Testis (tissue), 2 donors: ENCODE measurements at regions not wholly inside any gene's neighbourhood (a gene's known extent, or its start where the extent isn't known, plus 50 kb on each side); places are given as distances from the start of the nearest gene placed in this dataset.

Experiments
- DNase-seq: peaks from one replicate; pipeline ENCODE4 v3.0.0-alpha.2; 2019
- H3K27ac ChIP-seq, 2 donors: fragments of 200-600 bp; sonication (generic); one replicate each; pipeline ENCODE4 v1.5.1; 2019
- H3K27me3 ChIP-seq: fragments of 200-600 bp; sonication (generic); one replicate; pipeline ENCODE4 v1.5.1; 2019
- H3K36me3 ChIP-seq: fragments of 200-600 bp; sonication (generic); one replicate; pipeline ENCODE4 v1.5.1; 2017; ENCODE audit warnings: low read depth; ENCODE audit errors: missing control alignments
- H3K4me1 ChIP-seq: fragments of 200-600 bp; sonication (generic); one replicate; pipeline ENCODE4 v1.5.1; 2019
- H3K4me3 ChIP-seq, 2 donors: fragments of 200-600 bp; sonication (generic); one replicate each; pipeline ENCODE4 v1.5.1; 2017 to 2019
- H3K9me3 ChIP-seq: fragments of 200-600 bp; sonication (generic); one replicate; pipeline ENCODE4 v1.5.1; 2017
- POLR2A ChIP-seq: fragments of 450-650 bp; IDR thresholded peaks from one replicate; pipeline ENCODE4 v1.6.1; 2017; ENCODE audit warnings: antibody characterized with exemption, mild to moderate bottlenecking, moderate library complexity
- WGBS, 2 donors: methylation state at CpG; one replicate each; pipeline ENCODE4 v1.1.5; 2018; 5-methylcytosine and 5-hydroxymethylcytosine counted together
- intact Hi-C: fragments of 100-400 bp; cut with DNase I; formaldehyde crosslinking; loops from one replicate; pipeline ENCODE4 v1.15.1; 2023; ENCODE audit warnings: low total_unique reads
- TF ChIP-seq, protein P1 (sequence below), 3 experiments: fragments of 450-650 bp in 2 of 3; fragments of 200-600 bp in 1 of 3; sonication (generic) in 1 of 3; IDR thresholded peaks; one replicate each; pipeline ENCODE4 v1.5.1; 2016 to 2019; ENCODE audit warnings: antibody characterized with exemption in 3 of 3, mild to moderate bottlenecking in 2 of 3, moderate library complexity in 1 of 3

DNA sequence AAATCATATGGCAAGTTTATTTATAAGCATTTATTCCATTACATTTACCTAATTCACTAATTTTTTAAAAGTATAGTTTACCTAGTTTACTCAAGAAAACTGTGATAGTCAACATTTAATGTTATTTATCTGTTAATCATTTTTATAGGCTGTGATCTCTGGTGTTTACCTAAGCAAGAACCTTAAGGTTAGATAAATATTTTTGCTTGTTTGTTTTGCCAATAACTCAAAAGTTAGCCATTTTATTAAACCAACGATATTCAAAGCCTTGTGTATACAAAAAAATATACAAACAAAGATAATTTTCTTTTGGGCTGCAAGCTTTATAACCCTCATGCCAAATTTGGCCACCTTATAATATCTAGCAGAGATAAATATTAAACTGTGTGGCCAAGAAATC, 157.3 kb downstream of the SLCO1B3 start:
- DNase-seq = no peak
- H3K9me3 ChIP-seq = no peaks in the 10 kb centered on the region
- no peaks in the 10 kb centered on the region for H3K27me3 ChIP-seq
- H3K4me1 ChIP-seq = no peaks in the 10 kb centered on the region
- intact Hi-C loops = no loop called here
- H3K4me3 ChIP-seq = no peak overlapping the region
- no peaks in the 10 kb centered on the region for H3K36me3 ChIP-seq
- TF ChIP-seq, protein P1, sequence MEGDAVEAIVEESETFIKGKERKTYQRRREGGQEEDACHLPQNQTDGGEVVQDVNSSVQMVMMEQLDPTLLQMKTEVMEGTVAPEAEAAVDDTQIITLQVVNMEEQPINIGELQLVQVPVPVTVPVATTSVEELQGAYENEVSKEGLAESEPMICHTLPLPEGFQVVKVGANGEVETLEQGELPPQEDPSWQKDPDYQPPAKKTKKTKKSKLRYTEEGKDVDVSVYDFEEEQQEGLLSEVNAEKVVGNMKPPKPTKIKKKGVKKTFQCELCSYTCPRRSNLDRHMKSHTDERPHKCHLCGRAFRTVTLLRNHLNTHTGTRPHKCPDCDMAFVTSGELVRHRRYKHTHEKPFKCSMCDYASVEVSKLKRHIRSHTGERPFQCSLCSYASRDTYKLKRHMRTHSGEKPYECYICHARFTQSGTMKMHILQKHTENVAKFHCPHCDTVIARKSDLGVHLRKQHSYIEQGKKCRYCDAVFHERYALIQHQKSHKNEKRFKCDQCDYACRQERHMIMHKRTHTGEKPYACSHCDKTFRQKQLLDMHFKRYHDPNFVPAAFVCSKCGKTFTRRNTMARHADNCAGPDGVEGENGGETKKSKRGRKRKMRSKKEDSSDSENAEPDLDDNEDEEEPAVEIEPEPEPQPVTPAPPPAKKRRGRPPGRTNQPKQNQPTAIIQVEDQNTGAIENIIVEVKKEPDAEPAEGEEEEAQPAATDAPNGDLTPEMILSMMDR (IDR thresholded peaks at IDR 0.05) = no peak
- no peak for TF ChIP-seq POLR2A
- H3K27ac ChIP-seq = no peak overlapping the region
- 43 to 59% methylated on average over 1 of the region's 1 CpG for WGBS, 2 donors

DNA sequence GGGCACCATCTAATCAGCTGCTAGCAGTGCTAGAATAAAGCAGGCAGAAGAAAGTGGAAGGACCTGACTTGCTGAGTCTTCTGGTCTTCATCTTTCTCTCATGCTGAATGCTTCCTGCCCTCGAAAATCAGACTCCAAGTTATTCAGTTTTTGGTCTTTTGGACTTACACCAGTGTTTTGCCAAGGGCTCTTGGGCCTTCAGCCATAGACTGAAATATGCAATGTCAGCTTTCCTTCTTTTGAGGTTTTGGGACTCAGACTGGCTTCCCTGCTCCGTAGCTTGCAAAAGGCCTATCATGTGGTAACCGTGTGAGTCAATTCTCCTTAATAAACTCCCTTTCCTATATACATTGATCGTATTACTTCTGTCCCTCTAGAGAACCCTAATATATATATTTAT, 159.3 kb downstream of the SLCO1B3 start:
- H3K4me1 ChIP-seq = no peaks in the 10 kb centered on the region
- 67 to 68% methylated on average over 4 of the region's 4 CpGs for WGBS, 2 donors
- no peak overlapping the region for H3K27ac ChIP-seq
- no peaks in the 10 kb centered on the region for H3K36me3 ChIP-seq
- no peaks in the 10 kb centered on the region for H3K27me3 ChIP-seq
- intact Hi-C loops = no loop called here
- TF ChIP-seq POLR2A = no peak
- TF ChIP-seq, protein P1 (IDR thresholded peaks at IDR 0.05) = no peak
- no peak overlapping the region for H3K4me3 ChIP-seq
- no peak for DNase-seq
- no peaks in the 10 kb centered on the region for H3K9me3 ChIP-seq

DNA sequence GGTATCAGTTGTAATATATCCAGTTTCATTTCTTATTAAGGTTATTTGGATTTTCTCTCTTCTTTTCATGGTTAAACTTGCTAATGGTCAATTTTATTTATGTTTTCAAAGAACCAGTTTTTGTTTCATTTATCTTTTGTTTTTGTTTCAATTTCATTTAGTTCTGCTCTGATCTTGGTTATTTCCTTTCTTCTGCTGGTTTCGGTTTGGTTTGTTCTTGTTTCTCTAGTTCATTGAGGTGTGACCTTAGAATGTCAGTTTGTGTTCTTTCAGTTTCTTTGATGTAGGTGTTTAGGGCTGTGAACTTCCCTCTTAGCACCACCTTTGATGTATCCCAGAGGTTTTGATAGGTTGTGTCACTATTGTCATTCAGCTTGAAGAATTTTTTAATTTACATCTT, 145.6 kb upstream of the SLCO1B1 start:
- intact Hi-C loops = no loop called here
- Histone ChIP-seq H3K9me3 (no peaks in the 10 kb centered on the region), H3K27me3 (no peaks in the 10 kb centered on the region), H3K4me1 (no peaks in the 10 kb centered on the region), H3K4me3 (no peak overlapping the region), H3K36me3 (no peaks in the 10 kb centered on the region), H3K27ac (no peak overlapping the region)
- no peak for DNase-seq
- TF ChIP-seq, protein P1 (IDR thresholded peaks at IDR 0.05) = no peak
- no peak for TF ChIP-seq POLR2A
- WGBS, 2 donors = 72 to 74% methylated on average over 1 of the region's 1 CpG

DNA sequence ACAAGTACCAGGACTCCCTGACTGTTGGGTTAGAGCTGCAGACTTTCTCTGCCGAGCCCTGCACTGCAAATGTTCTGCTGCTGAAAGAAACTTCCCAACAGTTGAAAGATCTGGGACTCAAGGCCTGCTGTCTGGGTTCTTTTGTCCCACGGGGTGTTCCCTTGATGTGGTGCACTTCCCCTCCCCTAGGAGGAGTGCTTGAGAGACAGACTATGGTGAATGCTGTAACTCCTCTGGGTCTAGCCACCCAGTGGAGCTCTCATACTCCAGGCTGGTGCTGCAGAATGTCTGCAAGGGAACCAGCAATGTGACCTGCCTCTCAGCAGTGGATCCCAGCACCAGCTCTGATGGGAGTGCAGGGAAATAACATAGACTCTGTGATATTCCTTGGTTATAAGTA, 129.2 kb upstream of the SLCO1B1 start:
- no peak for DNase-seq
- H3K4me3 ChIP-seq = no peak overlapping the region
- H3K27me3 ChIP-seq = no peaks in the 10 kb centered on the region
- no peak overlapping the region for H3K27ac ChIP-seq
- intact Hi-C loops = no loop called here
- no peaks in the 10 kb centered on the region for H3K36me3 ChIP-seq
- TF ChIP-seq, protein P1 (IDR thresholded peaks at IDR 0.05) = no peak
- TF ChIP-seq POLR2A = no peak
- WGBS, 2 donors = 86 to 100% methylated on average over 2 of the region's 2 CpGs
- no peaks in the 10 kb centered on the region for H3K4me1 ChIP-seq
- H3K9me3 ChIP-seq = no peaks in the 10 kb centered on the region

DNA sequence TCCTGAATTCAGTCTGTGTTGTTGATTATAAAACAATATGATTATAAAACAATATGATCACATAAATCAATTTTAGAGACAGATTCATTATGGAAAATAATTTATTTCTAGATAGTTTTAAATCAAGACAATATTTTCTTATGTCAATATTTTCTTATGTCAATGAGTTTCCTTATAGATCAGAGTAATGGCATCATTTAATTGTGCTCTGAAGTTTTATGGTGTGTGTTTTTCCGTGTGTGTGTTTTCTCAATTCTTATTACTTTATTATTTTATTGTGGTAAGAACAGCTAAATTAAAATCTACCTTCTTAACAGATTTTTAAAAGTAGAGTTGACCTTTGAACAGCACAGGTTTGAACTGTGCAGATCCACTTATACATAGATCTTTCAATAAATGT, 105.3 kb upstream of the SLCO1B1 start:
- Histone ChIP-seq H3K36me3 (no peaks in the 10 kb centered on the region), H3K4me1 (no peaks in the 10 kb centered on the region), H3K27ac (no peak overlapping the region), H3K4me3 (no peak overlapping the region), H3K27me3 (no peaks in the 10 kb centered on the region), H3K9me3 (no peaks in the 10 kb centered on the region)
- TF ChIP-seq, protein P1 (IDR thresholded peaks at IDR 0.05) = no peak
- no peak for TF ChIP-seq POLR2A
- WGBS, 2 donors = 84 to 88% methylated on average over 1 of the region's 1 CpG
- DNase-seq = no peak
- intact Hi-C loops = no loop called here
